ENCODE measurements at regions not wholly inside any gene's neighbourhood (a gene's known extent, or its start where the extent isn't known, plus 50 kb on each side); places are given as distances from the start of the nearest gene placed in this dataset.

- TF ChIP-seq CTCF (IDR thresholded peaks at IDR 0.05): no peak
- TF ChIP-seq POLR2AphosphoS5 (IDR thresholded peaks at IDR 0.05; ENCODE audit: insufficient read depth in 1 of 2, low read depth in 1 of 2): no peak
- TF ChIP-seq POLR2A (IDR thresholded peaks at IDR 0.05): no peak
Observed at GRCh38 chr4:89604951-89605350, 232.0 kb downstream of the SNCA start.

Measured in vagina (tissue), 2 donors.